ENCODE measurements at regions not wholly inside any gene's neighbourhood (a gene's known extent, or its start where the extent isn't known, plus 50 kb on each side); places are given as distances from the start of the nearest gene placed in this dataset.

- Histone ChIP-seq H3K27me3 (no peaks in the 10 kb centered on the region), H3K27ac (no peak overlapping the region), H3K4me3 (no peak overlapping the region), H3K9me3 (no peaks in the 10 kb centered on the region), H3K4me1 (no peaks in the 10 kb centered on the region), H3K36me3 (no peaks in the 10 kb centered on the region)
- DNase-seq (ENCODE audit: low spot score), result no peak
- TF ChIP-seq CTCF (IDR thresholded peaks at IDR 0.05), result no peak
These were observed 363.4 kb downstream of the TMA16 start for GRCh38 chr4:163857903-163858302.

- TF ChIP-seq CTCF (IDR thresholded peaks at IDR 0.05), result no peak
- Histone ChIP-seq H3K36me3 (no peaks in the 10 kb centered on the region), H3K4me3 (no peak overlapping the region), H3K9me3 (no peaks in the 10 kb centered on the region), H3K27me3 (no peaks in the 10 kb centered on the region), H3K4me1 (no peaks in the 10 kb centered on the region), H3K27ac (no peak overlapping the region)
- DNase-seq (ENCODE audit: low spot score), result no peak
These were observed 364.0 kb downstream of the TMA16 start for GRCh38 chr4:163858515-163858914.

- TF ChIP-seq CTCF (IDR thresholded peaks at IDR 0.05), result no peak
- Histone ChIP-seq H3K27me3 (no peaks in the 10 kb centered on the region), H3K4me1 (no peaks in the 10 kb centered on the region), H3K27ac (no peak overlapping the region), H3K9me3 (no peaks in the 10 kb centered on the region), H3K4me3 (no peak overlapping the region), H3K36me3 (no peaks in the 10 kb centered on the region)
- DNase-seq (ENCODE audit: low spot score), result no peak
These were observed 368.6 kb downstream of the TMA16 start for GRCh38 chr4:163863082-163863481.

GRCh38 chr4:163865010-163865409 lies 370.5 kb downstream of the TMA16 start:
- Histone ChIP-seq H3K9me3 (no peaks in the 10 kb centered on the region), H3K27ac (no peak overlapping the region), H3K4me1 (no peaks in the 10 kb centered on the region), H3K27me3 (no peaks in the 10 kb centered on the region), H3K36me3 (no peaks in the 10 kb centered on the region), H3K4me3 (no peak overlapping the region)
- no peak for DNase-seq (ENCODE audit: low spot score)
- no peak for TF ChIP-seq CTCF (IDR thresholded peaks at IDR 0.05)

GRCh38 chr4:163866728-163867315 lies 372.3 kb downstream of the TMA16 start:
- Histone ChIP-seq H3K4me1 (no peaks in the 10 kb centered on the region), H3K9me3 (no peaks in the 10 kb centered on the region), H3K36me3 (no peaks in the 10 kb centered on the region), H3K27me3 (no peaks in the 10 kb centered on the region), H3K4me3 (no peak overlapping the region), H3K27ac (no peak overlapping the region)
- no peak for DNase-seq (ENCODE audit: low spot score)
- TF ChIP-seq CTCF (IDR thresholded peaks at IDR 0.05), result no peak

GRCh38 chr4:163868445-163868844 lies 374.0 kb downstream of the TMA16 start:
- H3K36me3 ChIP-seq, result no peaks in the 10 kb centered on the region
- H3K27ac ChIP-seq, result no peak overlapping the region
- H3K27me3 ChIP-seq, result no peaks in the 10 kb centered on the region
- no peaks in the 10 kb centered on the region for H3K4me1 ChIP-seq
- no peak overlapping the region for H3K4me3 ChIP-seq
- no peak for DNase-seq (ENCODE audit: low spot score)
- no peaks in the 10 kb centered on the region for H3K9me3 ChIP-seq
- no peak for TF ChIP-seq CTCF (IDR thresholded peaks at IDR 0.05)

All from right atrium auricular region (tissue), 2 donors.